Prostate gland (tissue), 2 donors: ENCODE measurements at regions not wholly inside any gene's neighbourhood (a gene's known extent, or its start where the extent isn't known, plus 50 kb on each side); places are given as distances from the start of the nearest gene placed in this dataset.

Source experiments
- POLR2A ChIP-seq: fragments of 450-650 bp; IDR thresholded peaks from one replicate; pipeline ENCODE4 v1.6.1; 2016; ENCODE audit warnings: antibody characterized with exemption, mild to moderate bottlenecking
- TF ChIP-seq, protein P1 (sequence below), 4 experiments: fragments of 200-600 bp in 2 of 4; fragments of 450-650 bp in 2 of 4; sonication (generic) in 2 of 4; IDR thresholded peaks; 1 replicate in 3 of 4; 2 replicates in 1 of 4; pipeline ENCODE4 v1.5.1; 2016 to 2019; ENCODE audit warnings: antibody characterized with exemption in 4 of 4, mild to moderate bottlenecking in 2 of 4, moderate library complexity in 2 of 4

GRCh38 chr2:13667415-13667757 lies 950.6 kb downstream of the TRIB2 start:
- TF ChIP-seq, protein P1, sequence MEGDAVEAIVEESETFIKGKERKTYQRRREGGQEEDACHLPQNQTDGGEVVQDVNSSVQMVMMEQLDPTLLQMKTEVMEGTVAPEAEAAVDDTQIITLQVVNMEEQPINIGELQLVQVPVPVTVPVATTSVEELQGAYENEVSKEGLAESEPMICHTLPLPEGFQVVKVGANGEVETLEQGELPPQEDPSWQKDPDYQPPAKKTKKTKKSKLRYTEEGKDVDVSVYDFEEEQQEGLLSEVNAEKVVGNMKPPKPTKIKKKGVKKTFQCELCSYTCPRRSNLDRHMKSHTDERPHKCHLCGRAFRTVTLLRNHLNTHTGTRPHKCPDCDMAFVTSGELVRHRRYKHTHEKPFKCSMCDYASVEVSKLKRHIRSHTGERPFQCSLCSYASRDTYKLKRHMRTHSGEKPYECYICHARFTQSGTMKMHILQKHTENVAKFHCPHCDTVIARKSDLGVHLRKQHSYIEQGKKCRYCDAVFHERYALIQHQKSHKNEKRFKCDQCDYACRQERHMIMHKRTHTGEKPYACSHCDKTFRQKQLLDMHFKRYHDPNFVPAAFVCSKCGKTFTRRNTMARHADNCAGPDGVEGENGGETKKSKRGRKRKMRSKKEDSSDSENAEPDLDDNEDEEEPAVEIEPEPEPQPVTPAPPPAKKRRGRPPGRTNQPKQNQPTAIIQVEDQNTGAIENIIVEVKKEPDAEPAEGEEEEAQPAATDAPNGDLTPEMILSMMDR (IDR thresholded peaks at IDR 0.05) = no peak
- no peak for TF ChIP-seq POLR2A
